ENCODE measurements at regions not wholly inside any gene's neighbourhood (a gene's known extent, or its start where the extent isn't known, plus 50 kb on each side); places are given as distances from the start of the nearest gene placed in this dataset.
"Not testable (repeated sequence)": the region's sequence is repeated elsewhere in the genome, so short reads cannot be mapped to it uniquely, and the experiment has no call there.

GRCh38 chrY:11085801-11086200 lies 1558.1 kb downstream of the TSPY10 start:
- TF ChIP-seq CTCF (conservative IDR thresholded peaks at IDR 0.05; ENCODE audit: low read depth in 2 of 2); EZH2phosphoT487 (IDR thresholded peaks at IDR 0.05; ENCODE audit: unreplicated experiment): not testable (repeated sequence)
